Limb (tissue), 2 donors: ENCODE measurements at regions not wholly inside any gene's neighbourhood (a gene's known extent, or its start where the extent isn't known, plus 50 kb on each side); places are given as distances from the start of the nearest gene placed in this dataset.

Experiments
- DNase-seq, 2 donors: peaks; one replicate each; pipeline ENCODE4 v3.0.0-alpha.2; 2016; ENCODE audit errors: extremely low spot score in 2 of 2

GRCh38 chr9:16331031-16331430 is 539.4 kb downstream of the BNC2 start:
- DNase-seq = no peak

GRCh38 chr9:16331527-16331926 is 538.9 kb downstream of the BNC2 start:
- DNase-seq = no peak

GRCh38 chr9:16333691-16334090 is 536.8 kb downstream of the BNC2 start:
- no peak for DNase-seq

- no peak for DNase-seq
These were observed 534.5 kb downstream of the BNC2 start for GRCh38 chr9:16335788-16336580.

GRCh38 chr9:16336833-16337232 is 533.6 kb downstream of the BNC2 start:
- no peak for DNase-seq

- no peak for DNase-seq
These were observed 533.0 kb downstream of the BNC2 start for GRCh38 chr9:16337322-16338029.

- no peak for DNase-seq
These were observed 529.3 kb downstream of the BNC2 start for GRCh38 chr9:16341177-16341576.

- peak in 1 of 2 donors; percentile 20 for DNase-seq
These were observed 528.0 kb downstream of the BNC2 start for GRCh38 chr9:16342246-16343020.

- DNase-seq = no peak
These were observed 526.9 kb downstream of the BNC2 start for GRCh38 chr9:16343249-16344237.

GRCh38 chr9:16344343-16344742 is 526.1 kb downstream of the BNC2 start:
- DNase-seq = no peak

- DNase-seq = no peak
These were observed 524.6 kb downstream of the BNC2 start for GRCh38 chr9:16345902-16346301.

GRCh38 chr9:16347886-16348285 is 522.6 kb downstream of the BNC2 start:
- DNase-seq = no peak

- no peak for DNase-seq
These were observed 521.9 kb downstream of the BNC2 start for GRCh38 chr9:16348531-16348930.

GRCh38 chr9:16352251-16352650 is 518.2 kb downstream of the BNC2 start:
- DNase-seq = no peak

- no peak for DNase-seq
These were observed 517.6 kb downstream of the BNC2 start for GRCh38 chr9:16352791-16353401.

- DNase-seq = no peak
These were observed 514.2 kb downstream of the BNC2 start for GRCh38 chr9:16356196-16356765.

GRCh38 chr9:16357828-16358227 is 512.6 kb downstream of the BNC2 start:
- DNase-seq = no peak

GRCh38 chr9:16358751-16359150 is 511.7 kb downstream of the BNC2 start:
- no peak for DNase-seq
